GM12873 (cell line): ENCODE measurements at regions not wholly inside any gene's neighbourhood (a gene's known extent, or its start where the extent isn't known, plus 50 kb on each side); places are given as distances from the start of the nearest gene placed in this dataset.

Source experiments
- TF ChIP-seq, protein P1 (sequence below): IDR thresholded peaks from 2 replicates; pipeline ENCODE4 v1.5.1; 2012; ENCODE audit warnings: low read depth, mild to moderate bottlenecking, moderate library complexity, low read length, control low read depth; ENCODE audit not compliant: insufficient read depth; ENCODE audit errors: missing control alignments

DNA sequence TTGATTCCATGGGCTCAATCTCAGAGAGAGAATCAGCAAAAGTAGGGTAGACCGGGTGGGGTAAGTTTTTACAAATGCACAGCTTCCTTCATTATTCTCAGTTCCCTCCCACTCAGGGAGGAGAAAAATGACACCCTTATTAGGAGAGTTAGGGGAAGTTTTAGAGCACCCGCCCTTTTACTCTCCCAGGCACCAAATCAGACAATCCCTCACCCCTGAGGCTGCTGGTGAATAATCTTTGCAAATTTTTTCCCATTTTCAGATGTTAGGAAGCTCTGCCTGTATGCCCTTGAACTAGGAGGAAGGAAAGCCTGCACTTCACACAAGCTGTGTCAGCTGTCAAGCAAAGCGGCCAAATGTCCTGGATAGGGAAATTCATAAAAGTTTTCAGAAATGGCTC is 834.9 kb downstream of the GRID1 start:
- TF ChIP-seq, protein P1, sequence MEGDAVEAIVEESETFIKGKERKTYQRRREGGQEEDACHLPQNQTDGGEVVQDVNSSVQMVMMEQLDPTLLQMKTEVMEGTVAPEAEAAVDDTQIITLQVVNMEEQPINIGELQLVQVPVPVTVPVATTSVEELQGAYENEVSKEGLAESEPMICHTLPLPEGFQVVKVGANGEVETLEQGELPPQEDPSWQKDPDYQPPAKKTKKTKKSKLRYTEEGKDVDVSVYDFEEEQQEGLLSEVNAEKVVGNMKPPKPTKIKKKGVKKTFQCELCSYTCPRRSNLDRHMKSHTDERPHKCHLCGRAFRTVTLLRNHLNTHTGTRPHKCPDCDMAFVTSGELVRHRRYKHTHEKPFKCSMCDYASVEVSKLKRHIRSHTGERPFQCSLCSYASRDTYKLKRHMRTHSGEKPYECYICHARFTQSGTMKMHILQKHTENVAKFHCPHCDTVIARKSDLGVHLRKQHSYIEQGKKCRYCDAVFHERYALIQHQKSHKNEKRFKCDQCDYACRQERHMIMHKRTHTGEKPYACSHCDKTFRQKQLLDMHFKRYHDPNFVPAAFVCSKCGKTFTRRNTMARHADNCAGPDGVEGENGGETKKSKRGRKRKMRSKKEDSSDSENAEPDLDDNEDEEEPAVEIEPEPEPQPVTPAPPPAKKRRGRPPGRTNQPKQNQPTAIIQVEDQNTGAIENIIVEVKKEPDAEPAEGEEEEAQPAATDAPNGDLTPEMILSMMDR: no peak

DNA sequence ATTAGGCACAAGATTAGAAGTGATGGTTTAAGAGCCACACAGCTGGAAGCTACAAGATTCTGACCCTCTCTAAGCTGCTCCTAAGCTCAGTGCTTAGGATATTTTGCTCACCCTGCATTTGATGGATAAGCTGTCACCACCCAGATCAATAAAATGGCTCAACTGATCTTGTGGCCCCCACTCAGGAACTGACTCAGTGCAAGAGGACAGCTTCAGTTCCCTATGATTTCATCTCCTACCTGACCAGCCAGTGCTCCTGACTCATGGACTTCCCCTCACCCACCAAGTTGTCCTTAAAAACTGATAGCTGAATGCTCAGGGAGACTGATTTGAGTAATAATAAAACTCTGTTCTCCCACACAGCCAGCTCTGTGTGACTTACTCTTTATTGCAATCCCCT is 833.8 kb downstream of the GRID1 start:
- TF ChIP-seq, protein P1: no peak

DNA sequence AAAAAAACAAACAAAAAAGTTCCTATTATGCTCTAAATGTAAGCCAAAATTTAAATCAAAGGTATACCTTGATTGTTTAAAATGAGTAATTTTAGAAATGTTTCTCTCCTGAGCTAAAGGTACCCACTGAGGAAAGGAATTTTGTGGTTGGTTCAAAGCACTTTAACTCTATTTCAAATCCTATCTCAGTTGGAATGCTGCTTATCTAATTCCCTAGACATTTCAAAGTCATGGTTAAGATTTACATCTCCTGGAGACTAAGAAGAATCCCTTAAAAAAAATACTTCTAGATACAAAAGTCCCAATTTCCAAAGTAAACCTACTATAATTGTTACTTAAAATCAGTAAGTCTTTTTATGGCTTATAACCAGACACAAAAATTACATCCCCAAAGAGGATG is 830.7 kb downstream of the GRID1 start:
- TF ChIP-seq, protein P1: no peak

DNA sequence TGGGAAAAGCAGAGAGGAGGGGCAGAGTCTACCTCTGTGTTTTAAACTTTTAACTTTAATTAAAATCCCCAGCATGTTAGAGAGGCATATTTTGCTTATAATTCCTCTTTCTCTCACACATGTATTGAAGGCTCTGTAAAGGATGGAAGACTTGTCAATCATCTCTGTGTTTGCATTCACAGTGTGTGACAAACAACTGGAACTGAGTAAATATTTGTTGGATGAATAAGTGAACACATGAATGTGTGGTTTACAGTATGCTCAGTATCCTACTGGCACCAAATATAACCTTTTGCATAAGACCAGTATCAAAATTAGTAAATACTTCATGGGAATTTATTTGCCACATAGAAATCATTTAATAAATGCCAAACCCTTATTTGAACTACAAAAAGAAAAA is 829.0 kb downstream of the GRID1 start:
- TF ChIP-seq, protein P1: no peak

DNA sequence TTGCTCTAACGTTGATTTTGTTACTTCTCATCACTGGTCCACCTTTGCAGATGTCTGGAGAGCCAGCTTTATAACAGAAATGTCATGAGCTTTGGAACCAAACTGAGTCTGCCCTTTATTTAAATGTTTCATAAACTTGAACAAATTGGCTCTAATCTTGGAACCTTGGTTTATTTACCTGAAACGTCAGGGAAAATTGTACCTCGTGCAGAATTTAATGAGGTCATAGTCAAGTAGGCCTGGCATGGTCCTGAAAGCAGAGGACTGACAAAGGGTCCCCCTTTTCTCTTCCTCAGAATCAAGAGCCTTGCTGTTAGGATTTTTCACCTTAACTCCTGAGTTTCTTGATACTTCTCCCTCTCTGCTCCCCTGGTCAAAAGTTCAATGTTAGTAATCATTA is 828.0 kb downstream of the GRID1 start:
- TF ChIP-seq, protein P1: no peak

DNA sequence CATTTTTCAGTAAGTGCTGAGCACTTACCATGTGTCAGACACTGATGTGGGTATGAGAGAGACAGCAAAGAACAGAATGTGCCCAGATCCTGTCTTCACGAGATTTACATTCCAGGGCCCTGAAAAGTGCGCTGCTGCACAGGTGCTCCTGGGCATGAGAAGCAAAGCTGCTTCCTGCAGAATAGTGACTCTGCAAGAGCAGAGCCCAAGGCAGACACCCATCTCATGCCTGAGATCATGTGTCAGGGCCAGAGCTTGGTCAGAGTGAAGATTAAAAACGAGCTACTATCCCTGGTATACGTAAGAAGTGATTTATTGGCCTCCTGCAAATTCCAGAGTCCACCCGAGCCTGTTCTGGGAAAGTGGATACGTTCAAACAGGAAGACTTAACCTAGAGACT is 824.4 kb downstream of the GRID1 start:
- TF ChIP-seq, protein P1: no peak

DNA sequence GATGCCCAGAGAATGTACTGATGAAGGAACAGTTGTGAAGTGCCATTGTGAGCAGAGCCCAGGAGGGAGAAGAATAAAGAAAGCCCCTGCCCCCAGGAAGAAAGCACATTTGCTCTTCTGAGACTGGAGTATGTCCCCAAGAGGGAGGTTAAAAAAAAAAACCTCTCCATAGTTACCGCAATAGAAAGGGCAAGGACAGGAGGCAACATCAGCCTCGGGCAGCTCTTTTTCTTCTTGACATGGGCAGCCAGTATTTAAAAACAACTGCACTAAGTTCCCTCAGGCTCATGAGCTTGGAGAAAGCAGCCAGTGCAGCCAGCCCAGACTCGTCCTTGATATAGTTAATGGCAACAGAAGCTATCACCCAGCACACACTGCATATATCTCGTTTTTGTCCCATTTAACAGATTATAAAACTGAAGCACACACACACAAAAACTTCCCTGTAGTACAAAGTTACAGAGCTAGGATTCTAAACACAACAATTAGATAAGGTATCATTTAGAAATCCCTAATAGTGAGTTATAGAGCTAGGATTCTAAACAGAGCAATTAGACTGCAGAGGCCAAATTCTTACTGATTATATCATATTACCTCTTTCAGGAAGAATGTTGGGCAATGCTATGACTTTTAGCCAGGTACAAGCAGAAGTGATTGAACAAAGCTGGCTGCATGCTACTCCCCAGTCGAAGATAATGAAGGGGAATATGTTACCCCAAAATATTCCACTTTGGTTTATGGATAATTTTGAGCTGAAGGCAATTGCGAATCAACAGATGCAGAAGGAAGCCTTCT is 823.5 kb downstream of the GRID1 start:
- TF ChIP-seq, protein P1: no peak

DNA sequence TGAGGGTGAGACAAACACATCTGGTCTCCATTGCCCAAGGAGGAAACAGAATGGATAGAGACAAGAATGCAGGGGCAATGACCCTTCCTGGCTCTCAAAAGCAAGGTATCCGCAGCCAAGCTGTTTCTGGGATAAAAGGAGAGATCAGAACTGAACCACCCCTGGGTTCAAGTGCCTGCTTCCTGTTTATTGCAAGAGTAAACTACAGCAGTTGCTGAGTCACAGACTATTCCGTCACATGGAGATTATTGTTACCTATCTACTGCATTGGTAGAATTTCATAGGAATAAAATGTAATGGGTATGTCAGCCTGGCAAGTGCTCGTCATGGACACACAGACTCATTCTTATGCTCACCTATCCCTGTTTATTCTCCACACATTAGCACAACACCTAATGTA is 821.6 kb downstream of the GRID1 start:
- TF ChIP-seq, protein P1: no peak
